SK-N-SH (cell line): ENCODE measurements at regions not wholly inside any gene's neighbourhood (a gene's known extent, or its start where the extent isn't known, plus 50 kb on each side); places are given as distances from the start of the nearest gene placed in this dataset.

Experiments used
- CTCF ChIA-PET: fragments of 300-600, 350-600 bp; formaldehyde crosslinking; extraction: SDS; loops from one replicate; lab custom pipeline; 2021; lab: Yijun Ruan, JAX
- POLR2A ChIA-PET: fragments of 350-600 bp; sonication (Branson Sonifier 250); formaldehyde crosslinking; extraction: SDS; loops from one replicate; lab custom pipeline; 2020; ENCODE audit warnings: antibody characterized with exemption, inconsistent platforms; lab: Yijun Ruan, JAX
- DNase-seq: peaks from one replicate; pipeline ENCODE4 v3.0.0; 2012
- H2AFZ ChIP-seq: fragments of 200-600 bp; sonication (generic); 2 replicates; pipeline ENCODE4 v1.8.1; 2016; ENCODE audit warnings: antibody characterized with exemption, mild to moderate bottlenecking, low read depth
- H3F3A ChIP-seq: fragments of 200-600 bp; sonication (generic); replicated peaks from 2 replicates; pipeline ENCODE3; 2016; ENCODE audit warnings: antibody characterized with exemption, mild to moderate bottlenecking; ENCODE audit not compliant: insufficient read depth
- H3K27ac ChIP-seq, 2 experiments: fragments of 200-500 bp in 1 of 2; fragments of 200-600 bp in 1 of 2; sonication (Bioruptor generic) in 1 of 2; sonication (generic), shearing (Covaris generic) in 1 of 2; 2 replicates each; pipeline versions ENCODE4 v1.5.1 to v1.6.1; 2014 to 2016; ENCODE audit warnings: low read depth in 2 of 2, inconsistent platforms in 1 of 2, low read length in 1 of 2, mild to moderate bottlenecking in 1 of 2, mixed read lengths in 1 of 2
- H3K27me3 ChIP-seq: fragments of 200-600 bp; sonication (generic), shearing (Covaris generic); 2 replicates; pipeline ENCODE4 v1.6.1; 2016; ENCODE audit warnings: mixed run types; ENCODE audit not compliant: insufficient read depth
- H3K36me3 ChIP-seq, 2 experiments: fragments of 200-500 bp in 1 of 2; fragments of 200-600 bp in 1 of 2; sonication (Bioruptor generic) in 1 of 2; sonication (generic) in 1 of 2; replicated peaks in 1 of 2; 2 replicates each; pipeline versions ENCODE3 to v1.5.1; 2014 to 2016; ENCODE audit warnings: low read length in 1 of 2, mild to moderate bottlenecking in 1 of 2; ENCODE audit not compliant: insufficient read depth in 2 of 2, control insufficient read depth in 1 of 2
- H3K4me1 ChIP-seq, 2 experiments: fragments of 200-500 bp in 1 of 2; fragments of 200-600 bp in 1 of 2; sonication (Bioruptor generic) in 1 of 2; sonication (generic), shearing (Covaris generic) in 1 of 2; 2 replicates each; pipeline versions ENCODE4 v1.5.1 to v1.6.1; 2014 to 2016; ENCODE audit warnings: low read depth in 1 of 2, low read length in 1 of 2, mixed run types in 1 of 2; ENCODE audit not compliant: insufficient read depth in 2 of 2, control insufficient read depth in 1 of 2
- H3K4me2 ChIP-seq: fragments of 200-600 bp; sonication (generic), shearing (Covaris generic); 2 replicates; pipeline ENCODE4 v1.6.1; 2017; ENCODE audit warnings: mixed run types
- H3K4me3 ChIP-seq, 2 experiments: fragments of 200-500 bp in 1 of 2; fragments of 200-600 bp in 1 of 2; sonication (Bioruptor generic) in 1 of 2; sonication (generic), shearing (Covaris generic) in 1 of 2; 2 replicates each; pipeline versions ENCODE4 v1.5.1 to v1.8.1; 2014 to 2016; ENCODE audit warnings: low read depth in 2 of 2, inconsistent platforms in 1 of 2, low read length in 1 of 2, mild to moderate bottlenecking in 1 of 2, mixed read lengths in 1 of 2, moderate library complexity in 1 of 2
- H3K79me2 ChIP-seq: fragments of 200-600 bp; sonication (generic); 2 replicates; pipeline ENCODE4 v1.8.1; 2017; ENCODE audit warnings: mild to moderate bottlenecking; ENCODE audit not compliant: insufficient read depth
- H3K9ac ChIP-seq: fragments of 200-600 bp; sonication (generic); 2 replicates; pipeline ENCODE4 v1.6.1; 2017; ENCODE audit warnings: mixed run types
- H3K9me2 ChIP-seq: fragments of 200-600 bp; sonication (generic); 2 replicates; pipeline ENCODE4 v1.6.1; 2017; ENCODE audit warnings: mixed run types
- H3K9me3 ChIP-seq: fragments of 200-600 bp; sonication (generic); 2 replicates; pipeline ENCODE4 v1.6.1; 2017; ENCODE audit warnings: mixed run types, mild to moderate bottlenecking, moderate library complexity
- H4K20me1 ChIP-seq: fragments of 200-600 bp; sonication (generic); 2 replicates; pipeline ENCODE4 v1.6.1; 2017; ENCODE audit warnings: mild to moderate bottlenecking, mixed run types; ENCODE audit not compliant: insufficient read depth
- FOXM1 ChIP-seq: IDR thresholded peaks from 2 replicates; pipeline ENCODE4 v1.4.0; 2012; ENCODE audit warnings: low read depth, mild to moderate bottlenecking
- GABPA ChIP-seq: IDR thresholded peaks from 2 replicates; pipeline ENCODE4 v1.4.0; 2012; ENCODE audit warnings: low read depth, mild to moderate bottlenecking
- GATA2 ChIP-seq: sonication (generic); formaldehyde crosslinking; IDR thresholded peaks from 2 replicates; pipeline ENCODE4 v1.5.0; 2020; ENCODE audit warnings: mild to moderate bottlenecking, missing genetic modification reagents
- MEF2A ChIP-seq: IDR thresholded peaks from 2 replicates; pipeline ENCODE4 v1.4.0; 2012; ENCODE audit warnings: low read depth, borderline replicate concordance
- NFIC ChIP-seq: IDR thresholded peaks from 2 replicates; pipeline ENCODE4 v1.4.0; 2012; ENCODE audit warnings: borderline replicate concordance
- RAD21 ChIP-seq: IDR thresholded peaks from 2 replicates; pipeline ENCODE4 v1.6.1; 2012; ENCODE audit warnings: mild to moderate bottlenecking, low read length
- RCOR1 ChIP-seq: fragments of 150-350 bp; IDR thresholded peaks from 2 replicates; pipeline ENCODE4 v1.6.1; 2017; ENCODE audit warnings: antibody characterized with exemption, low read length
- RXRA ChIP-seq: IDR thresholded peaks from 2 replicates; pipeline ENCODE4 v1.4.0; 2012; ENCODE audit warnings: low read depth, mild to moderate bottlenecking, borderline replicate concordance
- SMC3 ChIP-seq: IDR thresholded peaks from 2 replicates; pipeline ENCODE4 v1.6.1; 2012; ENCODE audit warnings: low read depth, low read length, improper control_type of control experiment
- TEAD4 ChIP-seq: IDR thresholded peaks from 2 replicates; pipeline ENCODE4 v1.4.0; 2012; ENCODE audit warnings: mild to moderate bottlenecking, borderline replicate concordance; ENCODE audit not compliant: insufficient read depth
- WGBS: methylation state at CpG from one replicate; pipeline ENCODE4 v1.1.6; 2017; ENCODE audit warnings: low lambda C conversion rate; 5-methylcytosine and 5-hydroxymethylcytosine counted together
- TF ChIP-seq, protein P1 (sequence below): fragments of 200-600 bp; sonication (generic); IDR thresholded peaks from 2 replicates; pipeline ENCODE4 v1.6.1; 2017; ENCODE audit warnings: antibody characterized with exemption, mild to moderate bottlenecking, moderate library complexity
- TF ChIP-seq, protein P2 (sequence below): IDR thresholded peaks from 2 replicates; pipeline ENCODE4; 2012

DNA sequence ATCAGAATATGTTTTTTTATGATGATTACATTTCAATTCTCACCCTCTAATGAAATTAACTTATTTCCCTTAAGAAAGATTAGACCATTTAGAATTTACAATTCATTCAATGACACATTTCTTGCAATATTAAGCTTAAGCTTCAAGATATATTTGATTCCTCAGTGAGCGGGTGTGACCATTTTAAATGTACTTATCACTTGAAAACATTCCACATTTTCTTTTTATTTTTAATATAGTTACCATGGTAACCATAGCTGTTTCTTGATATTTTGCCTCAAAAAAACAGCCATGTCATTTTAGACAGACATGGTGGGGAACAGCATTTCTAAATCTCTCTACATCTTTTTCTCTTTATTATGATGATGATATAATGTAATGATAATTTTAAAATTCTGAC lies 1029.0 kb upstream of the B3GALT2 start (continued):
- TF ChIP-seq GABPA (no peak), SMC3 (no peak), GATA2 (no peak)

DNA sequence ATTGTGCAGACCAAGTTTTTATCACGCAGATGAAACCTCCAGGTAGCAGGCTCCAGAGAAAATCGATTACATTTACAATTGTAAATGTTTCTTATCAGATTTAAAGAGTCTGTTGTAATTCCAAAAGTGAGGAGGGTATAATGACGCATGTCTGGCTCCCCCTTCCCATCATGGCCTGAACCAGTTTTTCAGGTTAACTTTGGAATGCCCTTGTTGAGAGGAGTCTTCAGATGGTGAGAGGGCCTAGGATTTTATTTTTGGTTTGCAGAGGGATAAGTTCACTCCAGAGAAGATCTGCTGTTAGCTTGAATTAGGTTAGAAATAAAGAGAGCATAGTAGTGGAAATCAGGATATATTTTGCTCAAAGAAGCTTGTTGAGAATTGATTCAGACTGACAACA lies 1028.3 kb upstream of the B3GALT2 start:
- Histone ChIP-seq H3K4me2 (no peak overlapping the region), H3K9ac (no peak overlapping the region), H3K27me3 (no peaks in the 10 kb centered on the region), H3K36me3 (no peaks in the 10 kb centered on the region), H3K9me2 (no peaks in the 10 kb centered on the region), H3K9me3 (no peaks in the 10 kb centered on the region), H3K4me3 (no peak overlapping the region), H3F3A (no peaks in the 10 kb centered on the region), H3K27ac (no peak overlapping the region), H3K79me2 (no peaks in the 10 kb centered on the region), H4K20me1 (no peaks in the 10 kb centered on the region), H2AFZ (no peak overlapping the region), H3K4me1 (no peaks in the 10 kb centered on the region)
- TF ChIP-seq RAD21 (no peak), MEF2A (no peak), RCOR1 (no peak), SMC3 (no peak), RXRA (no peak), NFIC (no peak), TEAD4 (no peak), FOXM1 (no peak)
- TF ChIP-seq, protein P1, sequence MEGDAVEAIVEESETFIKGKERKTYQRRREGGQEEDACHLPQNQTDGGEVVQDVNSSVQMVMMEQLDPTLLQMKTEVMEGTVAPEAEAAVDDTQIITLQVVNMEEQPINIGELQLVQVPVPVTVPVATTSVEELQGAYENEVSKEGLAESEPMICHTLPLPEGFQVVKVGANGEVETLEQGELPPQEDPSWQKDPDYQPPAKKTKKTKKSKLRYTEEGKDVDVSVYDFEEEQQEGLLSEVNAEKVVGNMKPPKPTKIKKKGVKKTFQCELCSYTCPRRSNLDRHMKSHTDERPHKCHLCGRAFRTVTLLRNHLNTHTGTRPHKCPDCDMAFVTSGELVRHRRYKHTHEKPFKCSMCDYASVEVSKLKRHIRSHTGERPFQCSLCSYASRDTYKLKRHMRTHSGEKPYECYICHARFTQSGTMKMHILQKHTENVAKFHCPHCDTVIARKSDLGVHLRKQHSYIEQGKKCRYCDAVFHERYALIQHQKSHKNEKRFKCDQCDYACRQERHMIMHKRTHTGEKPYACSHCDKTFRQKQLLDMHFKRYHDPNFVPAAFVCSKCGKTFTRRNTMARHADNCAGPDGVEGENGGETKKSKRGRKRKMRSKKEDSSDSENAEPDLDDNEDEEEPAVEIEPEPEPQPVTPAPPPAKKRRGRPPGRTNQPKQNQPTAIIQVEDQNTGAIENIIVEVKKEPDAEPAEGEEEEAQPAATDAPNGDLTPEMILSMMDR = no peak
- TF ChIP-seq, protein P2, sequence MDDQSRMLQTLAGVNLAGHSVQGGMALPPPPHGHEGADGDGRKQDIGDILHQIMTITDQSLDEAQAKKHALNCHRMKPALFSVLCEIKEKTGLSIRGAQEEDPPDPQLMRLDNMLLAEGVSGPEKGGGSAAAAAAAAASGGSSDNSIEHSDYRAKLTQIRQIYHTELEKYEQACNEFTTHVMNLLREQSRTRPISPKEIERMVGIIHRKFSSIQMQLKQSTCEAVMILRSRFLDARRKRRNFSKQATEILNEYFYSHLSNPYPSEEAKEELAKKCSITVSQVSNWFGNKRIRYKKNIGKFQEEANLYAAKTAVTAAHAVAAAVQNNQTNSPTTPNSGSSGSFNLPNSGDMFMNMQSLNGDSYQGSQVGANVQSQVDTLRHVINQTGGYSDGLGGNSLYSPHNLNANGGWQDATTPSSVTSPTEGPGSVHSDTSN = no peak
- 27% methylated on average over 3 of the region's 3 CpGs for WGBS
- ChIA-PET POLR2A (no interaction called here), CTCF (no interaction called here)
- DNase-seq = no peak

DNA sequence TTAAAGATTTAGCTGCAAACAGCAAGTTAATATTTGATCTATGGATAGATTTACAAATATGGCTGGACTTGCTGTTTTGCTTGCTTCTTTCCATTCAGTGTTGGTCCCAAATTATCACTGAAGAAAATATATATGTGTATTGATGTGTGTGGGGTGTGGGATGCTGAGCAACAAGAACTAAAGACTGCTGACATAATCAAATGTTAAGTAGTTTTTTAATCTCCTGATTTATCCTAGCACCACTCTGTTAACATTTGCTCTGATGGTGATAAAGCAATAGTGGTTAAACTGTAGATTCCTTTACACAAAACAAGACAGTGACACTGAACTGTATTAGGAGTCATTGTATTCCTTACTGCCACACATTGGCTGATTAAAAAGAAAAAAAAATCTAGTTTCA lies 1023.5 kb upstream of the B3GALT2 start:
- Histone ChIP-seq H3K9ac (no peak overlapping the region), H4K20me1 (no peaks in the 10 kb centered on the region), H3K4me2 (no peak overlapping the region), H3K4me3 (no peak overlapping the region), H2AFZ (no peak overlapping the region), H3K4me1 (no peaks in the 10 kb centered on the region), H3K9me3 (no peaks in the 10 kb centered on the region), H3F3A (no peaks in the 10 kb centered on the region), H3K27me3 (no peaks in the 10 kb centered on the region), H3K27ac (no peak overlapping the region), H3K36me3 (no peaks in the 10 kb centered on the region), H3K9me2 (peaks cover 3% of the 10 kb centered on the region; the same call in 1 of the 2 replicates), H3K79me2 (no peaks in the 10 kb centered on the region)
- no peak for DNase-seq
- CTCF ChIA-PET = no interaction called here
- TF ChIP-seq FOXM1 = no peak
- POLR2A ChIA-PET = no interaction called here
